Effector CD4-positive, alpha-beta T cell (primary cell): ENCODE measurements at regions not wholly inside any gene's neighbourhood (a gene's known extent, or its start where the extent isn't known, plus 50 kb on each side); places are given as distances from the start of the nearest gene placed in this dataset.

Source experiments
- DNase-seq: peaks from one replicate; pipeline ENCODE4 v3.0.0-alpha.2; 2020

- no peak for DNase-seq
Observed at GRCh38 chr21:24298040-24298439, 1309.2 kb downstream of the MRPL39 start.

GRCh38 chr21:24294171-24294570, 1313.1 kb downstream of the MRPL39 start:
- no peak for DNase-seq

GRCh38 chr21:24290151-24290833, 1317.0 kb downstream of the MRPL39 start:
- no peak for DNase-seq

GRCh38 chr21:24289539-24289938, 1317.7 kb downstream of the MRPL39 start:
- DNase-seq: no peak

- no peak for DNase-seq
Observed at GRCh38 chr21:24280596-24280995, 1326.7 kb downstream of the MRPL39 start.

GRCh38 chr21:24278711-24279110, 1328.6 kb downstream of the MRPL39 start:
- DNase-seq: no peak

GRCh38 chr21:24276204-24276603, 1331.1 kb downstream of the MRPL39 start:
- DNase-seq: no peak

- DNase-seq: no peak
Observed at GRCh38 chr21:24275616-24276015, 1331.7 kb downstream of the MRPL39 start.

- no peak for DNase-seq
Observed at GRCh38 chr21:24272521-24272938, 1334.8 kb downstream of the MRPL39 start.

- no peak for DNase-seq
Observed at GRCh38 chr21:24265987-24266386, 1341.3 kb downstream of the MRPL39 start.

- no peak for DNase-seq
Observed at GRCh38 chr21:24260751-24261150, 1346.5 kb downstream of the MRPL39 start.

- no peak for DNase-seq
Observed at GRCh38 chr21:24259241-24259640, 1348.0 kb downstream of the MRPL39 start.

GRCh38 chr21:24255591-24255990, 1351.7 kb downstream of the MRPL39 start:
- DNase-seq: no peak

- no peak for DNase-seq
Observed at GRCh38 chr21:24225431-24225830, 1381.8 kb downstream of the MRPL39 start.

GRCh38 chr21:24224422-24224821, 1382.9 kb downstream of the MRPL39 start:
- DNase-seq: no peak

GRCh38 chr21:24223624-24224023, 1383.7 kb downstream of the MRPL39 start:
- DNase-seq: no peak

GRCh38 chr21:24222676-24223075, 1384.6 kb downstream of the MRPL39 start:
- DNase-seq: no peak

GRCh38 chr21:24220446-24220845, 1386.8 kb downstream of the MRPL39 start:
- DNase-seq: no peak

- DNase-seq: no peak
Observed at GRCh38 chr21:24217151-24217550, 1390.1 kb downstream of the MRPL39 start.

- no peak for DNase-seq
Observed at GRCh38 chr21:24210130-24210529, 1397.2 kb downstream of the MRPL39 start.

- DNase-seq: no peak
Observed at GRCh38 chr21:24208562-24209260, 1398.6 kb downstream of the MRPL39 start.

- no peak for DNase-seq
Observed at GRCh38 chr21:24205319-24205718, 1402.0 kb downstream of the MRPL39 start.

GRCh38 chr21:24204641-24205040, 1402.6 kb downstream of the MRPL39 start:
- no peak for DNase-seq

GRCh38 chr21:24200052-24200451, 1407.2 kb downstream of the MRPL39 start:
- DNase-seq: no peak

- no peak for DNase-seq
Observed at GRCh38 chr21:24197923-24198322, 1409.4 kb downstream of the MRPL39 start.
